Uterus (tissue), 2 donors: ENCODE measurements at regions not wholly inside any gene's neighbourhood (a gene's known extent, or its start where the extent isn't known, plus 50 kb on each side); places are given as distances from the start of the nearest gene placed in this dataset.

ENCODE experiments used
- POLR2A ChIP-seq, 2 donors: fragments of 450-650 bp; IDR thresholded peaks; one replicate each; pipeline ENCODE4 v1.6.1; 2016; ENCODE audit warnings: antibody characterized with exemption in 2 of 2, mild to moderate bottlenecking in 1 of 2, moderate library complexity in 1 of 2
- TF ChIP-seq, protein P1 (sequence below), 4 experiments: fragments of 200-600 bp in 2 of 4; fragments of 450-650 bp in 2 of 4; sonication (generic) in 2 of 4; IDR thresholded peaks; one replicate each; pipeline ENCODE4 v1.5.1; 2016 to 2019; ENCODE audit warnings: antibody characterized with exemption in 4 of 4, mild to moderate bottlenecking in 2 of 4, moderate library complexity in 1 of 4

DNA sequence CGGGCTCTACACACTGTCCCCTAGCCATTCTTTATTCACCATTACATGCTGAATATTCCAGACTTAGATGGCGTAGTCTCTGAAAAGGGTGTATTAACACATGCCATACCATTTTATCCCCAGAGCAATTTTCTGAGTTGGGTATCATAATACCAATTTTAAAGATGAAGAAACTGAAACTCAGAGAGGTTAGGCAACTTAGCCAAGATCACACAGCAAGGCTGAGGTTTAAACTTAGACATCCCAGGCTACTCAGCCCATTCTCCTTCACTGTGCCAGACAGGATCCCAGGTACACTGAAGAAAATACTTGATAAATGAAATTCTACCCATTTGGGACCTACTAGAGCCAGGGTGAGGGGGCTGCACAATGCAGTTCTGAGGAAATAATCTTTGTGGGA is 67.4 kb upstream of the ARHGAP36 start:
- TF ChIP-seq POLR2A (IDR thresholded peaks at IDR 0.05): no peak
- TF ChIP-seq, protein P1, sequence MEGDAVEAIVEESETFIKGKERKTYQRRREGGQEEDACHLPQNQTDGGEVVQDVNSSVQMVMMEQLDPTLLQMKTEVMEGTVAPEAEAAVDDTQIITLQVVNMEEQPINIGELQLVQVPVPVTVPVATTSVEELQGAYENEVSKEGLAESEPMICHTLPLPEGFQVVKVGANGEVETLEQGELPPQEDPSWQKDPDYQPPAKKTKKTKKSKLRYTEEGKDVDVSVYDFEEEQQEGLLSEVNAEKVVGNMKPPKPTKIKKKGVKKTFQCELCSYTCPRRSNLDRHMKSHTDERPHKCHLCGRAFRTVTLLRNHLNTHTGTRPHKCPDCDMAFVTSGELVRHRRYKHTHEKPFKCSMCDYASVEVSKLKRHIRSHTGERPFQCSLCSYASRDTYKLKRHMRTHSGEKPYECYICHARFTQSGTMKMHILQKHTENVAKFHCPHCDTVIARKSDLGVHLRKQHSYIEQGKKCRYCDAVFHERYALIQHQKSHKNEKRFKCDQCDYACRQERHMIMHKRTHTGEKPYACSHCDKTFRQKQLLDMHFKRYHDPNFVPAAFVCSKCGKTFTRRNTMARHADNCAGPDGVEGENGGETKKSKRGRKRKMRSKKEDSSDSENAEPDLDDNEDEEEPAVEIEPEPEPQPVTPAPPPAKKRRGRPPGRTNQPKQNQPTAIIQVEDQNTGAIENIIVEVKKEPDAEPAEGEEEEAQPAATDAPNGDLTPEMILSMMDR (IDR thresholded peaks at IDR 0.05): no peak
